DMS53 treated with DMSO at 0.1 percent for 48 hours (cell line): ENCODE measurements at regions not wholly inside any gene's neighbourhood (a gene's known extent, or its start where the extent isn't known, plus 50 kb on each side); places are given as distances from the start of the nearest gene placed in this dataset.

Experiments used
- DNase-seq: peaks from one replicate; lab custom pipeline; 2025; ENCODE audit not compliant: unreplicated experiment; lab: John Stamatoyannopoulos, UW

GRCh38 chr11:70669871-70670675, 271.7 kb downstream of the CTTN start:
- DNase-seq, result no peak

- no peak for DNase-seq
These were observed 272.3 kb downstream of the CTTN start for GRCh38 chr11:70670676-70671034.

- no peak for DNase-seq
These were observed 272.8 kb downstream of the CTTN start for GRCh38 chr11:70671083-70671482.

- no peak for DNase-seq
These were observed 273.3 kb downstream of the CTTN start for GRCh38 chr11:70671611-70672010.

- no peak for DNase-seq
These were observed 274.8 kb downstream of the CTTN start for GRCh38 chr11:70672991-70673653.

- DNase-seq, result no peak
These were observed 276.3 kb downstream of the CTTN start for GRCh38 chr11:70674605-70675004.

- DNase-seq, result no peak
These were observed 277.5 kb downstream of the CTTN start for GRCh38 chr11:70675697-70676374.

GRCh38 chr11:70677232-70677916, 279.0 kb downstream of the CTTN start:
- DNase-seq, result no peak

- DNase-seq, result no peak
These were observed 280.9 kb downstream of the CTTN start for GRCh38 chr11:70678931-70679900.

- DNase-seq, result no peak
These were observed 282.5 kb downstream of the CTTN start for GRCh38 chr11:70680781-70681281.

- no peak for DNase-seq
These were observed 283.7 kb downstream of the CTTN start for GRCh38 chr11:70682056-70682455.

- DNase-seq, result no peak
These were observed 284.4 kb downstream of the CTTN start for GRCh38 chr11:70682760-70683159.

GRCh38 chr11:70687716-70688115, 289.4 kb downstream of the CTTN start:
- DNase-seq, result no peak

- no peak for DNase-seq
These were observed 289.8 kb downstream of the CTTN start for GRCh38 chr11:70688142-70688541.

GRCh38 chr11:70689764-70690163, 291.4 kb downstream of the CTTN start:
- DNase-seq, result no peak

- no peak for DNase-seq
These were observed 293.8 kb downstream of the CTTN start for GRCh38 chr11:70692131-70692530.

GRCh38 chr11:70694371-70694770, 296.0 kb downstream of the CTTN start:
- DNase-seq, result no peak

GRCh38 chr11:70695086-70695960, 297.0 kb downstream of the CTTN start:
- no peak for DNase-seq

GRCh38 chr11:70696076-70696475, 297.7 kb downstream of the CTTN start:
- no peak for DNase-seq
